ENCODE measurements at regions not wholly inside any gene's neighbourhood (a gene's known extent, or its start where the extent isn't known, plus 50 kb on each side); places are given as distances from the start of the nearest gene placed in this dataset.

DNA sequence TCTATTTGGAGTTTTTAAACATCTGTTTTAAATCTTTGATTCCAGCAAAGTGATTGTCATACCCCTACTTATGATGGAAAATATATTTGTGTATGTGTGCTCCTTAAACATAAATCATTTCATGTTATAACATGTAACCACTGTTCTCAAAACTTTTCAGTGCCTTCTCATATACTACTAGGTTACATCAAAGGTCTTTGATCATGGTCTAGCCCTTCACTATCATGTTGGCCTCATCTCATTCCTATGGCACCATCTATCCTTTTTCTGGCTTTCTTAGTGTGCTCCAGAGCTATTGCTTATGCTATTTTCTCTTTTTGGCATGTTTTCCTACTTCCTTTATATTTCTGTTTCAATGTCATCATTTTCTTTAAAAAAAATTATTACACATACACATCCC lies 367.9 kb upstream of the SLC39A10 start:
- Mint-ChIP-seq H3K9me3 (ENCODE audit: unreplicated experiment) (peaks cover 15% of the 10 kb centered on the region), H3K4me3 (ENCODE audit: unreplicated experiment) (no peak overlapping the region), H3K36me3 (ENCODE audit: insufficient read depth, unreplicated experiment) (no peaks in the 10 kb centered on the region), H3K4me1 (ENCODE audit: insufficient read depth, unreplicated experiment) (no peaks in the 10 kb centered on the region), H3K27me3 (ENCODE audit: insufficient read depth, unreplicated experiment) (no peaks in the 10 kb centered on the region), H3K27ac (ENCODE audit: low read depth, unreplicated experiment) (no peak overlapping the region)
- ChIA-PET POLR2A (interaction anchor here (0.6 kb wide), 1 partner anchor 161 kb away, joined by 3 read pairs; no protein-coding TSS in a partner anchor), CTCF (no interaction called here)
- intact Hi-C loops (cut with micrococcal nuclease) = no loop called here
- DNase-seq (ENCODE audit: unreplicated experiment) = no peak
- BruUV-seq (replicated peaks) = no TSS peak
- TF ChIP-seq, protein P1, sequence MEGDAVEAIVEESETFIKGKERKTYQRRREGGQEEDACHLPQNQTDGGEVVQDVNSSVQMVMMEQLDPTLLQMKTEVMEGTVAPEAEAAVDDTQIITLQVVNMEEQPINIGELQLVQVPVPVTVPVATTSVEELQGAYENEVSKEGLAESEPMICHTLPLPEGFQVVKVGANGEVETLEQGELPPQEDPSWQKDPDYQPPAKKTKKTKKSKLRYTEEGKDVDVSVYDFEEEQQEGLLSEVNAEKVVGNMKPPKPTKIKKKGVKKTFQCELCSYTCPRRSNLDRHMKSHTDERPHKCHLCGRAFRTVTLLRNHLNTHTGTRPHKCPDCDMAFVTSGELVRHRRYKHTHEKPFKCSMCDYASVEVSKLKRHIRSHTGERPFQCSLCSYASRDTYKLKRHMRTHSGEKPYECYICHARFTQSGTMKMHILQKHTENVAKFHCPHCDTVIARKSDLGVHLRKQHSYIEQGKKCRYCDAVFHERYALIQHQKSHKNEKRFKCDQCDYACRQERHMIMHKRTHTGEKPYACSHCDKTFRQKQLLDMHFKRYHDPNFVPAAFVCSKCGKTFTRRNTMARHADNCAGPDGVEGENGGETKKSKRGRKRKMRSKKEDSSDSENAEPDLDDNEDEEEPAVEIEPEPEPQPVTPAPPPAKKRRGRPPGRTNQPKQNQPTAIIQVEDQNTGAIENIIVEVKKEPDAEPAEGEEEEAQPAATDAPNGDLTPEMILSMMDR (IDR thresholded peaks at IDR 0.05; ENCODE audit: unreplicated experiment) = no peak

DNA sequence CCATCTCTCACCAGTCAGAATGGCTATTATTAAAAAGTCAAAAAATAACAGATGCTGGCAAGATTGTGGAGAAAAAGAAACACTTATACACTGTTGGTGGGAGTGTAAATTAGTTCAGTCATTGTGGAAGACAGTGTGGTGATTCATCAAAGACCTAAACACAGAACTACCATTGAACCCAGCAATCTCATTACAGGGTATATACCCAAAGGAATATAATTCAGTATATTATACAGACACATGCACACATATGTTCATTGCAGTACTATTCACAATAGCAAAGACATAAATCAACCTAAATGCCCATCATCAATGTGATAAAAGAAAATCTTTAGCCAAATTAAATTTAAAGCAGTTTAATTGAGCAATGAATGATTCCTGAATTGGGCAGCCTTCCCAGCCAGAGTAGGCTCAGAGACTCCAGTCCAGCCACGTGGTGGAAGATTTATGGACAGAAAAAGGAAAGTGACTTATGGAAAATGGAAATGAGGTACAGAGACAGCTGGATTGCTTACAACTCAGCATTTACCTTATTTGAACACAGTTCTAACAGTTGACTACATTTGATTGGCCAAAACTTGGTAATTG lies 377.1 kb upstream of the SLC39A10 start:
- Mint-ChIP-seq H3K4me3 (ENCODE audit: unreplicated experiment) (no peak overlapping the region), H3K27ac (ENCODE audit: low read depth, unreplicated experiment) (no peak overlapping the region), H3K4me1 (ENCODE audit: insufficient read depth, unreplicated experiment) (no peaks in the 10 kb centered on the region), H3K9me3 (ENCODE audit: unreplicated experiment) (no peaks in the 10 kb centered on the region), H3K36me3 (ENCODE audit: insufficient read depth, unreplicated experiment) (no peaks in the 10 kb centered on the region), H3K27me3 (ENCODE audit: insufficient read depth, unreplicated experiment) (no peaks in the 10 kb centered on the region)
- intact Hi-C loops (cut with micrococcal nuclease) = no loop called here
- CTCF ChIA-PET = no interaction called here
- POLR2A ChIA-PET = no interaction called here
- DNase-seq (ENCODE audit: unreplicated experiment) = peak; percentile 7
- TF ChIP-seq, protein P1 (IDR thresholded peaks at IDR 0.05; ENCODE audit: unreplicated experiment) = no peak
- no TSS peak for BruUV-seq (replicated peaks)

DNA sequence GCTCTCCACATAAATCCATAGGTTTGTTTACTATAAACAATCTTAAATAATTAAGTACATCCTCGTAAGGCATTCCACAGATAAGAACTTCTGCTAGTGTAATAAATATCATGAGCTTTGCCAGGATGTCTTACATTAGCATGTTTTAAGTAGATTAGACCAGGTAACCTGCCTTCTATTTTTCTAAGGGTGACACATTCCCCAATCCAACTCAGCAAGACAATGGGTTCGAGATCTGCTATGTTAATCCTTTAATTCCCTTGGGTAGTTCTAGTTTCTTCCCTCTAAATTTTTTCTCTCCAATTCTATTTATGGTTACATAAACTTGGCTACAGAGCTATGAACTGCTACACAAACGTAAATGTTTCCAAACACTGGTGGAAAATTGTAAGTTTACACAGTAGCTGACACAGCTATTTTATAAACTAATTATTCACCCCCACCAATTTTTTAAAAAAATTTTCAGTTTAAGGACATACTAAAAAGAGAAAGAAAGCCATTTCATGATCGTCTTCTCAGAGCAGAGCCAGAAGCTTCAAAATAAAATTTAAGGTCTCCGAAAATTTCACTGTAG lies 386.5 kb upstream of the SLC39A10 start:
- ChIA-PET POLR2A (no interaction called here), CTCF (interaction anchor here (0.7 to 1.1 kb wide), 3 partner anchors 628 to 798 kb away, joined by 3 read pairs; no protein-coding TSS in a partner anchor)
- H3K27me3 Mint-ChIP-seq (ENCODE audit: insufficient read depth, unreplicated experiment) = no peaks in the 10 kb centered on the region
- H3K9me3 Mint-ChIP-seq (ENCODE audit: unreplicated experiment) = peaks cover 15% of the 10 kb centered on the region
- DNase-seq (ENCODE audit: unreplicated experiment) = no peak
- intact Hi-C loops (cut with micrococcal nuclease) = no loop called here
- H3K4me3 Mint-ChIP-seq (ENCODE audit: unreplicated experiment) = no peak overlapping the region
- BruUV-seq (replicated peaks) = no TSS peak
- no peaks in the 10 kb centered on the region for H3K4me1 Mint-ChIP-seq (ENCODE audit: insufficient read depth, unreplicated experiment)
- TF ChIP-seq, protein P1 (IDR thresholded peaks at IDR 0.05; ENCODE audit: unreplicated experiment) = no peak
- H3K27ac Mint-ChIP-seq (ENCODE audit: low read depth, unreplicated experiment) = no peak overlapping the region
- no peaks in the 10 kb centered on the region for H3K36me3 Mint-ChIP-seq (ENCODE audit: insufficient read depth, unreplicated experiment)

DNA sequence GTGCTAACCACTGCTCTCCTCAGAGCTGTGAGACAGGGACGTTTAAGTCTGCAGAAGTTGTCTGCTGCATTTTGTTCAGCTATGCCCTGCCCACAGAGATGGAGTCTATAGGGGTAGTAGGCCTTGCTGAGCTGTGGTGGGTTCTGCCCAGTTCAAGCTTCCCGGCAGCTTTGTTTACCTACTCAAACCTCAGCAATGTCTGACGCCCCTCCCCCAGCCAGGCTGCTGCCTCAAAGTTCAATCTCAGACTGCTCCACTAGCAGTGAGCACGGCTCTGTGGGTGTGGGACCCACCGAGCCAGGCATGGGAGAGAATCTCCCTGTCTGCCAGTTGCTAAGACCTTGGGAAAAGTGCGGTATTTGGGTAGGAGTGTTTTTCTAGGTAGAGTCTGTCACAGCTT lies 387.8 kb upstream of the SLC39A10 start:
- intact Hi-C loops (cut with micrococcal nuclease) = no loop called here
- H3K4me3 Mint-ChIP-seq (ENCODE audit: unreplicated experiment) = no peak overlapping the region
- CTCF ChIA-PET = no interaction called here
- no peak overlapping the region for H3K27ac Mint-ChIP-seq (ENCODE audit: low read depth, unreplicated experiment)
- TF ChIP-seq, protein P1 (IDR thresholded peaks at IDR 0.05; ENCODE audit: unreplicated experiment) = no peak
- H3K4me1 Mint-ChIP-seq (ENCODE audit: insufficient read depth, unreplicated experiment) = no peaks in the 10 kb centered on the region
- no peak for DNase-seq (ENCODE audit: unreplicated experiment)
- POLR2A ChIA-PET = no interaction called here
- peaks cover 8% of the 10 kb centered on the region for H3K9me3 Mint-ChIP-seq (ENCODE audit: unreplicated experiment)
- no peaks in the 10 kb centered on the region for H3K27me3 Mint-ChIP-seq (ENCODE audit: insufficient read depth, unreplicated experiment)
- no TSS peak for BruUV-seq (replicated peaks)
- H3K36me3 Mint-ChIP-seq (ENCODE audit: insufficient read depth, unreplicated experiment) = no peaks in the 10 kb centered on the region
